Umbilical cord (tissue), 1 donor: ENCODE measurements at regions not wholly inside any gene's neighbourhood (a gene's known extent, or its start where the extent isn't known, plus 50 kb on each side); places are given as distances from the start of the nearest gene placed in this dataset.
"Not testable (repeated sequence)": the region's sequence is repeated elsewhere in the genome, so short reads cannot be mapped to it uniquely, and the experiment has no call there.

Experiments used
- DNase-seq: peaks from one replicate; pipeline ENCODE4 v3.0.0-alpha.2; 2015; ENCODE audit warnings: low spot score

- DNase-seq = no peak
Observed at GRCh38 chr7:89401099-89401498, 605.6 kb upstream of the TEX47 start.

DNA sequence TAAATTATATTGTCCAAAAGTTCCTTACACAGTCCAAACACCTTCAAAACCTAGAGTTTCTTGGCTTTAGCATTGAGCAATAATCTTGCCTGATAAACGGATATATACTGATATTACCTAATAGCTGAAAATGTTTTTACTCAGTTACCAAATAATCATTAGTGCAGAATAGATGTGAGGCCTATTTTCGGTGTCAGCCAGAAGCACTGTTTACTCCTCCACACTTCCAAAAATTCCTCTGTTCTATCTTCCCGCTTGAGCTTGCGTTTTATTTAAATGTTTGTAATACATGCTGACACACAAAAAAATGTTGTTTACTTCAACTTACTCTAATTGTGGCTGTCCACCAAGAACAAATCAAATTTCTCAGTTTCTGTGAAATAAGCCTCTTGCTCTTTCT is 606.2 kb upstream of the TEX47 start:
- DNase-seq = no peak

GRCh38 chr7:89451911-89452310 is 656.4 kb upstream of the TEX47 start:
- DNase-seq = no peak

GRCh38 chr7:89456556-89456955 is 661.0 kb upstream of the TEX47 start:
- DNase-seq = no peak

GRCh38 chr7:89458114-89458513 is 662.6 kb upstream of the TEX47 start:
- DNase-seq = no peak

GRCh38 chr7:89474456-89474855 is 678.9 kb upstream of the TEX47 start:
- no peak for DNase-seq

GRCh38 chr7:89477991-89478390 is 676.3 kb upstream of the STEAP1 start:
- no peak for DNase-seq

DNA sequence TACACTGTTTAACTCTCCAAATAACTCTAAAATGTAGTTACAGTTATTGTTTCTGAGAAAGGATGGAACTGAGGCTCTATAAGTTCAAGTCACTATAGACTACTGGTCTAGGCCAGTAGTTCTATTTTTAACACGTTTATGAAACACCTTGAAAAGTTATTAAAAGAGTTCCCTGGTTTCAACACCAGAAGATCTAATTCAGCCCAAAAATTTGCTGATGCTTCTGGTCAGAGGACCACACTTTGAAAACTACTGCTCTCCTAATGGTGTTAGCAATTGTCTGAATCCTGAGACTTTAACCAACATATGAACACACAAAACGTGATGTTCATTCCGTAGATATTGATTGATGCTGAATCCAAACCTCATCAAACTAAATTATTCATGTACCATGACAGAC is 658.6 kb upstream of the STEAP1 start:
- no peak for DNase-seq

DNA sequence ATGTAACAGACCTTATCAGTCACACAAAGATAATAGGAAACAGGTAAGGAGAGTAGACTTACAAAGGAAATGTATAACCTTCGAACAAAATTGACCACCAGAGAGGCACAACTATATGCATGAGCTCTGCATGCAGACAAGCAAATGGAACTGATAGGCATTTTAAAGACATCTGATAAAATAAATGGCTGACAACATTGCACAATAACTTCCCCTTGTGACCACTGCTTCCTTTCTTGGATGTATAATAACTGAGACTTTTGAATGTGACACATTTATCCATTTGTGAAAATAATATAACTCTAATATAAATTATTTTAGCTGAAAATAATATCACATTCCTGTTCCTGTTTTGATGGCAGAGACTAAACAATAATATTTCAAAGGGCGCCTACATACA is 654.2 kb upstream of the STEAP1 start:
- DNase-seq = no peak

DNA sequence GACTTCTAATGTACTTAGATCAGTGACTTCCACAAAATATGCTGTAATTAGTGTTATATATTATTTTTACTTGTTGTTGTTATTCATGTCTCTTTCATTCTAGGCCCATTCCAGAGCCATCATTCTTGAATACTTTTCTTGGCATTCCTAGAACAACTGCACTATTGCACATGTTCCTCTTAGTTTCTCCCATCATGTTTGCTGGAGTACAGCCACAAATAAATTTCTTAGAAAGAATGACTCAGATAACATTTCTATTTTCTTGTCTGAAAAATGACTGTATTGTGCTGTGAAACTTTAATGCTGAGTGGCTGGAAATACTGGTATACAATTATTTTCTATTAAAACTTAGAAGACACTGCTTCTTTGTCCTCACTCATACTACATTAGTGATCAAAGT is 651.0 kb upstream of the STEAP1 start:
- DNase-seq = no peak

DNA sequence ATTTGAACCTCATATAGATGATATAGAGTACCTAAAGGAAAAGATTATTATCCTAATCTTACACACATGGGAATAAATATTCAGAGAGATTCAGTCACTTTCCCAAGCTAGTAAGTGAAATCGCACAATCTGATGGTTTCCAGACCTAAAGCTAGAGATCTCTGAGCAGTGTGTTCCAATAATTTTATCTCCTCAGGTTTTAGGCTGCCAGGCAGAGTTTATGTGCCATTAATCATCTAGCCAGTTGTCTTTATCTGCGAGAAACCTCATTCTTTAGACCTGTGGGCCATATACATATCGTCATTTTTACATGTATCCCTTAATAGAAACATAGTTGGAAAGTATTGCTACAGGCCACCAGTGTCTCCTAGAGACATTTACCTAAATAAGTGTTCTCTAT is 647.2 kb upstream of the STEAP1 start:
- DNase-seq = peak; percentile 21

- DNase-seq = no peak
Observed at GRCh38 chr7:89511900-89512299, 642.4 kb upstream of the STEAP1 start.

- DNase-seq = no peak
Observed at GRCh38 chr7:89514970-89515369, 639.3 kb upstream of the STEAP1 start.

DNA sequence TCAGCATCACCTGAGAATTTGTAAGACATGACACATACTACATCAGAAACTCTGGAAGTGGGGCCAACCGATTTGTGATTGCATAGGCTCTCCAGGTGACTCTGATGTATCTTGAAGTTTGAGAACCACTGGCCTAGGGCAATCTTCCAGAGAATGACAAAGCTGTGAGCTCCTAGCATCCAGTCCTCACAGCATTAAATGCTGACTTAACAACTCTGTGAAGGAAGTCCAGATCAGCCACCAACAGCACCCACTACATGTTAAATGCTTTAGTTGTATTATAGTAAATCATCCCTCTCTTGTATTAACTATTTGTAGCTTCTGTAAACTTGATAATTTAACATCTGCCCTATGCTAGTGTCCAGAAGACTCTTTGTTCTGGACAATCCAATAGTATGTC is 636.5 kb upstream of the STEAP1 start:
- no peak for DNase-seq

GRCh38 chr7:89549768-89550167 is 604.5 kb upstream of the STEAP1 start:
- no peak for DNase-seq

DNA sequence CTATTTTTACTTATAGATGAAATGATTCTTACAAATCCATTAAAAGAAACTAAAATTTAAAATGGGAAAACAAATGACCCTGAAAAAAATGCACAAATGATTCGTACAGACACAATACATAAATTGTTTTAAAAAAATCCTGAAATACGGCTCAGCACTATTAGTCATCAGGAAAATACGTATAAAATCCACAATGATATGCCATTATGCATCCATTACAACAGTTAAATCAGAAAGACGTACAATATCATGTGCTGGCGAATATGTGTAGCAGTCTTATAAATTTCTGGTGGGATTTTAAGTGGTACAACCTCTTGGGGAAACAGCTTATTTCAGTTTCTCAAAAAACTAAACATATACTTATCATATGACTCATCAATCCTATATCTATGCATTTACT is 600.1 kb upstream of the STEAP1 start:
- DNase-seq = no peak

- no peak for DNase-seq
Observed at GRCh38 chr7:89559596-89559995, 594.7 kb upstream of the STEAP1 start.

DNA sequence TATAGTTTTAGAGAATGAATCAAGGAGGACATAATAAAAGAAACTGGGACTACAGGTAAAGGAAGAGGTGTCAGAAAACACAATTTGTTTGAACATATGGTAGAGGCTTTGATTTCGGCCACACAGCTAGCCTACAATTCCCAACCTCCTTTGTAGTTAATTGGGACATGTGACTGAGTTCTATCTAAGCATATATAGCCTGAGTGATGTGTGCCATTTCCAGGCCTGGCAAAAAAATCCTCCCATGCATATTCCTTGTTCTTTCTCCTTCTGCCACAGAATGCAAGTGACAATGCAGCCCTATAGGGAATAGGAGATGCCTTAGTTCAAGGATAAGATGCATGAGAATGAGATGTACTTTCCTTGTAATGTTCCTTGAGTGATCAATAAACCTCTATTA is 590.7 kb upstream of the STEAP1 start:
- no peak for DNase-seq

GRCh38 chr7:89584896-89585295 is 569.4 kb upstream of the STEAP1 start:
- DNase-seq = no peak

GRCh38 chr7:89593125-89593524 is 561.1 kb upstream of the STEAP1 start:
- DNase-seq = no peak

- DNase-seq = no peak
Observed at GRCh38 chr7:89602984-89603383, 551.3 kb upstream of the STEAP1 start.

- DNase-seq = peak; percentile 7
Observed at GRCh38 chr7:89605362-89605761, 548.9 kb upstream of the STEAP1 start.

- DNase-seq = no peak
Observed at GRCh38 chr7:89606511-89606910, 547.8 kb upstream of the STEAP1 start.

DNA sequence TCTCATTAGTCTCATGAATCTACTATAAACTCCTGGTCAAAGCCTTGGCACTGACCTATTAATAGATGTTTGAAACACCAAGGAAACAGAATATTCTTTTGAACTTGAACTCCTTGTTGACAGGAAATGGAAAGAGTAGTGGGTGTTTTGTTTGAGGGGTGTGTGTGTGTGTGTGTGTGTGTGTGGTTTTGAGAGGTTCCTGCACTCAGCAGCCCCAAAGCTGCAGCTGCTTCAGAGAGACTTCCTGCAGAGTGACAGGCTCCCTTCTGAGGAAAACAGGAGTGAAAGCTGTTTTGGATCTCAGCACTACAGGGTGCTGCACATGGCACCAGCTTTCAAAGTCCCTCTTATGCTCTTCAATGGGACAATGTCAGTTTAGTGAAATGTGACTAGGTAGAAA is 546.5 kb upstream of the STEAP1 start:
- no peak for DNase-seq

GRCh38 chr7:89616829-89617228 is 537.4 kb upstream of the STEAP1 start:
- not testable (repeated sequence) for DNase-seq
